ENCODE measurements at regions not wholly inside any gene's neighbourhood (a gene's known extent, or its start where the extent isn't known, plus 50 kb on each side); places are given as distances from the start of the nearest gene placed in this dataset.

GRCh38 chr3:20305647-20306046 lies 119.6 kb upstream of the SGO1 start:
- TF ChIP-seq CTCF (conservative IDR thresholded peaks at IDR 0.05; ENCODE audit: low read length), result no peak
- no peak for TF ChIP-seq EZH2phosphoT487 (IDR thresholded peaks at IDR 0.05; ENCODE audit: borderline replicate concordance)

All from Loucy (cell line).